ENCODE measurements at regions not wholly inside any gene's neighbourhood (a gene's known extent, or its start where the extent isn't known, plus 50 kb on each side); places are given as distances from the start of the nearest gene placed in this dataset.
"Not testable (repeated sequence)": the region's sequence is repeated elsewhere in the genome, so short reads cannot be mapped to it uniquely, and the experiment has no call there.

GRCh38 chr4:123674762-123675465 lies 278.3 kb downstream of the SPRY1 start:
- DNase-seq (ENCODE audit: low read depth), result no peak

GRCh38 chr4:123675567-123675966 lies 279.0 kb downstream of the SPRY1 start:
- no peak for DNase-seq (ENCODE audit: low read depth)

- no peak for DNase-seq (ENCODE audit: low read depth)
Measured at GRCh38 chr4:123676071-123676889, 279.7 kb downstream of the SPRY1 start.

GRCh38 chr4:123676890-123677229 lies 280.3 kb downstream of the SPRY1 start:
- no peak for DNase-seq (ENCODE audit: low read depth)

GRCh38 chr4:123682931-123683330 lies 286.3 kb downstream of the SPRY1 start:
- no peak for DNase-seq (ENCODE audit: low read depth)

- DNase-seq (ENCODE audit: low read depth), result not testable (repeated sequence)
Measured at GRCh38 chr4:123684937-123685336, 288.3 kb downstream of the SPRY1 start.

GRCh38 chr4:123695531-123695930 lies 298.9 kb downstream of the SPRY1 start:
- DNase-seq (ENCODE audit: low read depth), result not testable (repeated sequence)

GRCh38 chr4:123696687-123697086 lies 300.1 kb downstream of the SPRY1 start:
- no peak for DNase-seq (ENCODE audit: low read depth)

- DNase-seq (ENCODE audit: low read depth), result no peak
Measured at GRCh38 chr4:123698556-123698955, 302.0 kb downstream of the SPRY1 start.

- DNase-seq (ENCODE audit: low read depth), result no peak
Measured at GRCh38 chr4:123699880-123700771, 303.5 kb downstream of the SPRY1 start.

- DNase-seq (ENCODE audit: low read depth), result no peak
Measured at GRCh38 chr4:123701131-123701575, 304.6 kb downstream of the SPRY1 start.

GRCh38 chr4:123705419-123705818 lies 308.8 kb downstream of the SPRY1 start:
- no peak for DNase-seq (ENCODE audit: low read depth)

GRCh38 chr4:123706973-123707372 lies 310.4 kb downstream of the SPRY1 start:
- DNase-seq (ENCODE audit: low read depth), result no peak

- no peak for DNase-seq (ENCODE audit: low read depth)
Measured at GRCh38 chr4:123708902-123709301, 312.3 kb downstream of the SPRY1 start.

- no peak for DNase-seq (ENCODE audit: low read depth)
Measured at GRCh38 chr4:123709336-123709735, 312.7 kb downstream of the SPRY1 start.

GRCh38 chr4:123731035-123731434 lies 334.4 kb downstream of the SPRY1 start:
- no peak for DNase-seq (ENCODE audit: low read depth)

GRCh38 chr4:123737156-123737555 lies 340.6 kb downstream of the SPRY1 start:
- DNase-seq (ENCODE audit: low read depth), result no peak

- DNase-seq (ENCODE audit: low read depth), result no peak
Measured at GRCh38 chr4:123739806-123740205, 343.2 kb downstream of the SPRY1 start.

GRCh38 chr4:123740236-123740635 lies 343.6 kb downstream of the SPRY1 start:
- DNase-seq (ENCODE audit: low read depth), result no peak

- no peak for DNase-seq (ENCODE audit: low read depth)
Measured at GRCh38 chr4:123741906-123742305, 345.3 kb downstream of the SPRY1 start.

- no peak for DNase-seq (ENCODE audit: low read depth)
Measured at GRCh38 chr4:123743848-123744247, 347.3 kb downstream of the SPRY1 start.

- DNase-seq (ENCODE audit: low read depth), result no peak
Measured at GRCh38 chr4:123744664-123745290, 348.2 kb downstream of the SPRY1 start.

Measured in stimulated activated CD8-positive, alpha-beta memory T cell treated with anti-CD3 and anti-CD28 coated beads, Interleukin-7, amount 100 ng/mL, for 24 hours (primary cell).